Breast epithelium (tissue), 3 donors: ENCODE measurements at regions not wholly inside any gene's neighbourhood (a gene's known extent, or its start where the extent isn't known, plus 50 kb on each side); places are given as distances from the start of the nearest gene placed in this dataset.

Experiments used
- CTCF ChIP-seq, 3 donors: fragments of 450-650 bp; IDR thresholded peaks; one replicate each; pipeline ENCODE4 v1.5.1; 2016 to 2017; ENCODE audit warnings: antibody characterized with exemption in 3 of 3, mild to moderate bottlenecking in 3 of 3, moderate library complexity in 3 of 3
- POLR2A ChIP-seq: fragments of 450-650 bp; IDR thresholded peaks from one replicate; pipeline ENCODE4 v1.6.1; 2016; ENCODE audit warnings: antibody characterized with exemption, mild to moderate bottlenecking, moderate library complexity

DNA sequence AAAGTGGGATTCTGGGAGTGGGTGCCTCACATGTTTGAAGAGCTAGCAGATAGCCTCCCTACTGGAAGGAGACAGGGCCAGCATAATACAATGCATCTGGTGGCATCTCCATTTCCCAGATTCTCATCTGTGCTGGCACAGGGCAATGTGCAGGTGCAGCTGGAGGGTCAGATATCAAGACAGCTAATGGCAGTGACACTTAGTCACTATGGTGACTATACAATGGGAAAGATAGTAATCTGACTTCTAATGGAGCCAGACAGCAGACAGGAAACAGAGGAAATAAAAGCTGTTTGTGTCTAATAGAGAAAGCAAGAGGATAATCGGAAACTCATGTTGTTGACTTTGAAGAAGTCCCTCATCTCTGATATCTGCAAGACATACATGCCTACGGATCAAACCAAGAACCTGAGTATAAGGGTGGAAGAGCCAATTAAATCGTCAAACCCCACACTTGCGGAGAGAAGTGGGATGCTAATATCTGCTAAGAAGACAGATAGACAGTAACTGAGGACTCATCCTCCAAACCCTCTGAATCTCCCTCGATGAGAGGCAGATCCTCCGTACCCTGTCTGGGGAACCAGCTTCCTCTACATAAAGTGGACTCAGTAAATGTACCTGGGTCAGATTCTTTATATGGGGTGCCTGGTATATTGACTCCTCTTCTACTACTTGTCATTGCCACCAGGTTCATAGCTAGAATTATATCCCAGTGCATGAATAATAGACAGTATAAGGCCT, 692.7 kb downstream of the SOCS6 start:
- TF ChIP-seq CTCF (IDR thresholded peaks at IDR 0.05) (no peak), POLR2A (no peak)
